Gastrocnemius medialis (tissue), 4 donors: ENCODE measurements at regions not wholly inside any gene's neighbourhood (a gene's known extent, or its start where the extent isn't known, plus 50 kb on each side); places are given as distances from the start of the nearest gene placed in this dataset.

ENCODE experiments used
- POLR2A ChIP-seq, 2 donors: fragments of 450-650 bp; IDR thresholded peaks; one replicate each; pipeline ENCODE4 v1.6.1; 2017; ENCODE audit warnings: antibody characterized with exemption in 2 of 2, mild to moderate bottlenecking in 2 of 2, moderate library complexity in 2 of 2
- TF ChIP-seq, protein P1 (sequence below), 5 experiments: fragments of 450-650 bp in 3 of 5; fragments of 200-600 bp in 2 of 5; sonication (generic) in 2 of 5; IDR thresholded peaks in 4 of 5; conservative IDR thresholded peaks in 1 of 5; 1 replicate in 4 of 5; 2 replicates in 1 of 5; pipeline ENCODE4 v1.5.1; 2016 to 2019; ENCODE audit warnings: antibody characterized with exemption in 5 of 5, mild to moderate bottlenecking in 3 of 5, moderate library complexity in 3 of 5

DNA sequence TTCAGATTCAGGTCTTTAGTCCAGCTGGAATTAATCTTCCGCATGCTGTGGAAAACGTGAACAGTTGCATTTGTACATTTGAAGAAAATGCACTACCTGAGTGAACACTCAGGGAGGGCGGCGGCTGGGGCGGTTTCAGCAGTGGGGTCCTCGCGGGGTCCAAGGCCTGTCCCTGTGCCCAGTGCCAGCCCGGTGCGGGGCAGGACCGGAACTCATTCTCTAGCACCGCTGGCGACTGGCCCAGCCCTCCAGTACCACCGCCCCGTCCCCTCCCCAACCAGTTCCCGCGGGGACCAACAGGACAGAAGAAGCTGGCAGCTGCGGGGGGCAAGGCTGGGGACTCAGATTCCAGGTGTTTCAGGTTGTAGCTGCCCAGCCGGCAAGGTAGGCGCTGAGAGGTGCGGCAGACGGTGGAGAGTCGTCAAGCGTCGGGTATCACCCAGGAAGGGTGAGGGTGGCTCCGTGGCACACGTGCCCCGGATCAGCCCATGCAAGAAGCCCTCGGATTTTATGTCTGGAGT, 72.2 kb upstream of the ARNT2 start:
- TF ChIP-seq, protein P1, sequence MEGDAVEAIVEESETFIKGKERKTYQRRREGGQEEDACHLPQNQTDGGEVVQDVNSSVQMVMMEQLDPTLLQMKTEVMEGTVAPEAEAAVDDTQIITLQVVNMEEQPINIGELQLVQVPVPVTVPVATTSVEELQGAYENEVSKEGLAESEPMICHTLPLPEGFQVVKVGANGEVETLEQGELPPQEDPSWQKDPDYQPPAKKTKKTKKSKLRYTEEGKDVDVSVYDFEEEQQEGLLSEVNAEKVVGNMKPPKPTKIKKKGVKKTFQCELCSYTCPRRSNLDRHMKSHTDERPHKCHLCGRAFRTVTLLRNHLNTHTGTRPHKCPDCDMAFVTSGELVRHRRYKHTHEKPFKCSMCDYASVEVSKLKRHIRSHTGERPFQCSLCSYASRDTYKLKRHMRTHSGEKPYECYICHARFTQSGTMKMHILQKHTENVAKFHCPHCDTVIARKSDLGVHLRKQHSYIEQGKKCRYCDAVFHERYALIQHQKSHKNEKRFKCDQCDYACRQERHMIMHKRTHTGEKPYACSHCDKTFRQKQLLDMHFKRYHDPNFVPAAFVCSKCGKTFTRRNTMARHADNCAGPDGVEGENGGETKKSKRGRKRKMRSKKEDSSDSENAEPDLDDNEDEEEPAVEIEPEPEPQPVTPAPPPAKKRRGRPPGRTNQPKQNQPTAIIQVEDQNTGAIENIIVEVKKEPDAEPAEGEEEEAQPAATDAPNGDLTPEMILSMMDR (IDR thresholded peaks at IDR 0.05 in 4 of 5, conservative IDR thresholded peaks at IDR 0.05 in 1 of 5): no peak
- TF ChIP-seq POLR2A (IDR thresholded peaks at IDR 0.05): no peak
